MM.1S (cell line): ENCODE measurements at regions not wholly inside any gene's neighbourhood (a gene's known extent, or its start where the extent isn't known, plus 50 kb on each side); places are given as distances from the start of the nearest gene placed in this dataset.

Experiments used
- DNase-seq: peaks from one replicate; pipeline ENCODE4 v3.0.0-alpha.2; 2015
- H2AFZ ChIP-seq: fragments of 300-600 bp; sonication (generic); 2 replicates; pipeline ENCODE4 v1.6.0; 2016; ENCODE audit warnings: antibody characterized with exemption, low read length
- H3F3A ChIP-seq: fragments of 300-600 bp; sonication (generic); 2 replicates; pipeline ENCODE4 v1.6.1; 2016; ENCODE audit warnings: mild to moderate bottlenecking, antibody characterized with exemption, low read length, moderate library complexity, mixed read lengths; ENCODE audit not compliant: insufficient read depth
- H3K27ac ChIP-seq: fragments of 300-600 bp; sonication (generic); 2 replicates; pipeline ENCODE4 v1.5.1; 2016; ENCODE audit warnings: mild to moderate bottlenecking, low read length
- H3K27me3 ChIP-seq: fragments of 300-600 bp; sonication (generic); replicated peaks from 2 replicates; pipeline ENCODE4 v1.6.0; 2016; ENCODE audit warnings: low read length; ENCODE audit not compliant: insufficient read depth
- H3K36me3 ChIP-seq: fragments of 300-600 bp; sonication (generic); replicated peaks from 2 replicates; pipeline ENCODE4 v1.6.1; 2016; ENCODE audit warnings: mild to moderate bottlenecking, low read length, mixed read lengths; ENCODE audit not compliant: insufficient read depth
- H3K4me1 ChIP-seq: fragments of 300-600 bp; sonication (generic); 2 replicates; pipeline ENCODE4 v1.6.1; 2016; ENCODE audit warnings: low read length, mixed read lengths
- H3K4me2 ChIP-seq: fragments of 300-600 bp; sonication (generic); 2 replicates; pipeline ENCODE4 v1.6.0; 2016; ENCODE audit warnings: low read depth, low read length
- H3K4me3 ChIP-seq: fragments of 300-600 bp; sonication (generic); 2 replicates; pipeline ENCODE4 v1.5.1; 2016; ENCODE audit warnings: low read length, mixed read lengths
- H3K79me2 ChIP-seq: fragments of 300-600 bp; sonication (generic); 2 replicates; pipeline ENCODE4 v1.6.1; 2016; ENCODE audit warnings: mixed run types, low read length, mixed read lengths
- H3K9ac ChIP-seq: fragments of 300-600 bp; sonication (generic); 2 replicates; pipeline ENCODE4 v1.6.1; 2016; ENCODE audit warnings: low read length, mixed read lengths
- H3K9me2 ChIP-seq: fragments of 300-600 bp; sonication (generic); replicated peaks from 2 replicates; pipeline ENCODE4 v1.6.1; 2016; ENCODE audit warnings: mild to moderate bottlenecking, low read length, mixed read lengths; ENCODE audit not compliant: insufficient read depth
- H3K9me3 ChIP-seq: fragments of 300-600 bp; sonication (generic); replicated peaks from 2 replicates; pipeline ENCODE4 v1.6.1; 2016; ENCODE audit warnings: mild to moderate bottlenecking, low read length, mixed read lengths; ENCODE audit not compliant: insufficient read depth
- H4K20me1 ChIP-seq: fragments of 300-600 bp; sonication (generic); 2 replicates; pipeline ENCODE4 v1.6.1; 2016; ENCODE audit warnings: mild to moderate bottlenecking, low read length, moderate library complexity, mixed read lengths; ENCODE audit not compliant: insufficient read depth
- CTCF ChIP-seq: fragments of 300-600 bp; sonication (generic); IDR thresholded peaks from 2 replicates; pipeline ENCODE4 v1.5.1; 2016; ENCODE audit warnings: antibody characterized with exemption, low read length, mixed read lengths
- EZH2 ChIP-seq: fragments of 300-600 bp; sonication (generic); optimal IDR thresholded peaks from 2 replicates; pipeline ENCODE3; 2017; ENCODE audit warnings: low read depth, mild to moderate bottlenecking, antibody characterized with exemption, low read length, mixed read lengths
- EZH2phosphoT487 ChIP-seq: fragments of 300-600 bp; sonication (generic); IDR thresholded peaks from 2 replicates; pipeline ENCODE4 v1.6.1; 2018; ENCODE audit warnings: antibody characterized with exemption, low read length

DNA sequence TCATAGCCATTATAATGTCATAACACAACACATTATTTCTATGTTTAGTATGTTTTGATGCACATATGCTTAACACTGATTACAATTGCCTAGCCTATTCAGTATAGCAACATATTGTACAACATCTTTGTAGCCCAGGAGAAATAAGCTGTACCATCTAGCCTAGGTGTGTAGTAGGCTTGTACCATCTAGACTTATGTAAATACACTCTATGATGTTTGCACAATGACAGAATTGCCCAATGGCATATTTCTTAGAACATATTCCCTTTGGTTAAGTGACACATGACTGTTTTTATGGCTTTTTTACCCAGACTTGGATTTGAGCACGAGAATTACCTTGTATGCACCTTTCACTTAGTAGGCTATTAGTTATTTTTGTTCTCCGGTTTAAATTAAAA lies 64.5 kb upstream of the HIVEP1 start:
- no peak overlapping the region for H3K27ac ChIP-seq
- H3K4me3 ChIP-seq = no peak overlapping the region
- H3K9ac ChIP-seq = no peak overlapping the region
- H3K36me3 ChIP-seq = no peaks in the 10 kb centered on the region
- no peak overlapping the region for H2AFZ ChIP-seq
- no peaks in the 10 kb centered on the region for H3K9me2 ChIP-seq
- no peak for TF ChIP-seq CTCF
- no peaks in the 10 kb centered on the region for H3K79me2 ChIP-seq
- no peaks in the 10 kb centered on the region for H3K27me3 ChIP-seq
- H3F3A ChIP-seq = no peaks in the 10 kb centered on the region
- DNase-seq = no peak
- no peaks in the 10 kb centered on the region for H3K4me1 ChIP-seq
- no peaks in the 10 kb centered on the region for H3K9me3 ChIP-seq
- H3K4me2 ChIP-seq = no peak overlapping the region
- no peaks in the 10 kb centered on the region for H4K20me1 ChIP-seq

- H3K27me3 ChIP-seq = no peaks in the 10 kb centered on the region
Measured at GRCh38 chr6:11947063-11947462, 65.0 kb upstream of the HIVEP1 start.

DNA sequence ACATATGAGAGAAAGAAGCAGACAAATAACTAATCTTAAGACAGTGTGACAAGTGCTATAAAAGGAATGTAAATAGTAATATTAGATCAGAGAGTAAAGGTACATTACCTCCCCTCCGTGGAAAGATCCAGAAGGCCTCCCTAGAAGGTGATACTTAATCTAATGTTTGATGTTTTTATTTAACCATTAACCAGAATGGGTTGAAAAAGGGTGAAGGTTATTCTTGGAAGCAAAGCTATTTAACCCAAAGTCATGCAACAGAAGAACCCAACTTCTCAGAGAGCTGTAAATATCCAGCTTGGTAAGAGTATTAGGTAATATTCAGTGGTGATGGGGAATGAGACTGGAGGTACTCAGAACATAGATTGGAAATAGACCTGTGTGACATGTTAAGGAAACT lies 68.0 kb upstream of the HIVEP1 start:
- no peak overlapping the region for H3K4me3 ChIP-seq
- TF ChIP-seq EZH2 (no peak), CTCF (no peak), EZH2phosphoT487 (no peak)
- no peak overlapping the region for H3K27ac ChIP-seq
- no peaks in the 10 kb centered on the region for H3K9me3 ChIP-seq
- no peaks in the 10 kb centered on the region for H3K27me3 ChIP-seq
- H3K9ac ChIP-seq = no peak overlapping the region
- no peaks in the 10 kb centered on the region for H3K4me1 ChIP-seq
- no peak for DNase-seq
- no peaks in the 10 kb centered on the region for H3K9me2 ChIP-seq
- no peaks in the 10 kb centered on the region for H3K79me2 ChIP-seq
- H3F3A ChIP-seq = no peaks in the 10 kb centered on the region
- no peaks in the 10 kb centered on the region for H4K20me1 ChIP-seq
- H2AFZ ChIP-seq = no peak overlapping the region
- H3K4me2 ChIP-seq = no peak overlapping the region
- H3K36me3 ChIP-seq = no peaks in the 10 kb centered on the region

More at GRCh38 chr6:11947063-11947462, 65.0 kb upstream of the HIVEP1 start:
- no peak overlapping the region for H3K9ac ChIP-seq
- H3K79me2 ChIP-seq = no peaks in the 10 kb centered on the region
- H3K4me1 ChIP-seq = no peaks in the 10 kb centered on the region
- no peak for DNase-seq
- no peaks in the 10 kb centered on the region for H4K20me1 ChIP-seq
- no peaks in the 10 kb centered on the region for H3K9me3 ChIP-seq
- no peak overlapping the region for H2AFZ ChIP-seq
- H3K27ac ChIP-seq = no peak overlapping the region
- no peaks in the 10 kb centered on the region for H3F3A ChIP-seq
- H3K4me2 ChIP-seq = no peak overlapping the region
- H3K4me3 ChIP-seq = no peak overlapping the region
- no peaks in the 10 kb centered on the region for H3K9me2 ChIP-seq
- no peaks in the 10 kb centered on the region for H3K36me3 ChIP-seq
- TF ChIP-seq CTCF = no peak
- TF ChIP-seq EZH2phosphoT487 = no peak
- TF ChIP-seq EZH2 = no peak

DNA sequence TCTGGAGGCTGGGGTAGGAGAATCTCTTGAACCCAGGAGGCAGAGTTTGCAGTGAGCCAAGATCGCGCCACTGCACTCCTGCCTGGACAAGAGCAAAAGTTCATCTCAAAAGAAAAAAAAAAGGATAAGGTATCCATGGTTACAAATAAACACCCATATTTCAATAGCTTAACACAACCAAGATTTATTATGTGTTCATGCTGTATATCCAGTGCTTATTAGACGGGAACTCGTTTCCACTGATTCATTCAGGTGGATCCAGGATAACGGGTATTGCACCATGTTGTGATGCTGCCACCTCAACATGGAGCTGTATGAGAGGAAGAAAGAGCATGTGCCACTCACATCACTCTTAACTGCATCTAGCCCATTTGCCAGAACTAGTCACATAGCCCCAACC lies 69.1 kb upstream of the HIVEP1 start:
- no peaks in the 10 kb centered on the region for H4K20me1 ChIP-seq
- no peaks in the 10 kb centered on the region for H3F3A ChIP-seq
- no peak for DNase-seq
- TF ChIP-seq EZH2 (no peak), EZH2phosphoT487 (no peak), CTCF (no peak)
- H2AFZ ChIP-seq = no peak overlapping the region
- no peaks in the 10 kb centered on the region for H3K36me3 ChIP-seq
- H3K9ac ChIP-seq = no peak overlapping the region
- no peak overlapping the region for H3K4me2 ChIP-seq
- no peaks in the 10 kb centered on the region for H3K27me3 ChIP-seq
- no peak overlapping the region for H3K27ac ChIP-seq
- H3K9me2 ChIP-seq = no peaks in the 10 kb centered on the region
- H3K4me3 ChIP-seq = no peak overlapping the region
- no peaks in the 10 kb centered on the region for H3K4me1 ChIP-seq
- no peaks in the 10 kb centered on the region for H3K9me3 ChIP-seq
- H3K79me2 ChIP-seq = no peaks in the 10 kb centered on the region
